GM23248 (cell line): ENCODE measurements at regions not wholly inside any gene's neighbourhood (a gene's known extent, or its start where the extent isn't known, plus 50 kb on each side); places are given as distances from the start of the nearest gene placed in this dataset.

Experiments
- EZH2 ChIP-seq: fragments of 200-600 bp; sonication (generic); IDR thresholded peaks from 2 replicates; pipeline ENCODE4 v1.6.1; 2018; ENCODE audit warnings: antibody characterized with exemption, mild to moderate bottlenecking; ENCODE audit not compliant: insufficient read depth, poor library complexity, severe bottlenecking
- EZH2phosphoT487 ChIP-seq: fragments of 200-600 bp; sonication (generic); IDR thresholded peaks from 2 replicates; pipeline ENCODE4 v1.6.1; 2018; ENCODE audit warnings: antibody characterized with exemption, moderate library complexity, mild to moderate bottlenecking, low read depth; ENCODE audit not compliant: insufficient read depth

- no peak for TF ChIP-seq EZH2
- no peak for TF ChIP-seq EZH2phosphoT487
These were observed 138.0 kb downstream of the C12orf75 start for GRCh38 chr12:105468464-105468863.
